Astrocyte of the hippocampus (primary cell): ENCODE measurements at regions not wholly inside any gene's neighbourhood (a gene's known extent, or its start where the extent isn't known, plus 50 kb on each side); places are given as distances from the start of the nearest gene placed in this dataset.
A peak's percentile ranks its signal among the peaks of the same experiment; 100 is the strongest.

ENCODE experiments used
- DNase-seq: peaks from one replicate; pipeline ENCODE4 v3.0.0; 2011; ENCODE audit warnings: low read depth, low spot score

DNA sequence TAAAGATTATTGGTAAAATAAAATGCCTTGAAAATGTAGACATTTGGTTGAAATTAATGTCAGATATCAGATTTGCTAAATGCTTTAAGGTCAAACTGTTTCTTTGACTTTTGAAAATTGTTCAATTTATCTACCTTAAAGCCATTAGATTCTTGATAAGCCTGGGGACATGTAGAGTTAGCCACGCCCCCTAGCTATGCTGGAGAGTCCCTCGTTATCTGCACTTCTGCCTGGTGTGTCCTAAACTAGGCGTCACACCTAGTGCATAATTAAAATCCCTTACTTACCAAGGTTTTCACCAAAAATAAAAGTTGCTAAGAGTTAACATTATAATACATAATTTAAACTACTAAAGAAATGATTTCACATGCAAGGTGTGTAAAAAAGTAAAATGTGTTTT is 79.5 kb downstream of the EGLN3 start:
- DNase-seq: no peak

DNA sequence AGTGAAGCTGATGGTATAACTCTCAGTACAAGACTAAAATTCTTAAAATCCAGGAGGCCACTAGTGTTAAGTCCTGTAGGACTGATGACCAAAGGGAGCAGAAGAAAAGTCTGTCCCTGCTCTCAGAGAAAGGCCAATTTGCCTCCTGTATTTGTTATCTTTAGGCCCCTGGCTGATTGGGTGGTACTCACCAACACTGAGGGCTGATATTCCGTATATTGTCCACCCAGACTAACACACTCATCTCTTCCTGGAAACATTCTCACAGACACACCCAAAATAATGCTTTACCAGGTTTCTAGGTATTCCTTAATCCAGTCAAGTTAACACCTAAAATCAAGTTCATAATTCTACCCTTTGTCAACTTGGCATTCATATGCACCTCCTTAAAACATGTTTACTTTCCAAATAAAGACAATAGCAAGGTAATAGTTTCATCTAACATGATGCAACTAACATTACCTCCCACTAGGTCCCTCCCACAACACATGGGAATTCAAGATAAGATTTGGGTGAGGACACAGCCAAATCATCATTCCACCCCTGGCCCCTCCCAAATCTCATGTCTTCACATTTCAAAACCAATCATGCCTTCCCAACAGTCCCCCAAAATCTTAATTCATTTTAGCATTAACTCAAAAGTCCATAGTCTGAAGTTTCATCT is 84.3 kb downstream of the EGLN3 start:
- no peak for DNase-seq

DNA sequence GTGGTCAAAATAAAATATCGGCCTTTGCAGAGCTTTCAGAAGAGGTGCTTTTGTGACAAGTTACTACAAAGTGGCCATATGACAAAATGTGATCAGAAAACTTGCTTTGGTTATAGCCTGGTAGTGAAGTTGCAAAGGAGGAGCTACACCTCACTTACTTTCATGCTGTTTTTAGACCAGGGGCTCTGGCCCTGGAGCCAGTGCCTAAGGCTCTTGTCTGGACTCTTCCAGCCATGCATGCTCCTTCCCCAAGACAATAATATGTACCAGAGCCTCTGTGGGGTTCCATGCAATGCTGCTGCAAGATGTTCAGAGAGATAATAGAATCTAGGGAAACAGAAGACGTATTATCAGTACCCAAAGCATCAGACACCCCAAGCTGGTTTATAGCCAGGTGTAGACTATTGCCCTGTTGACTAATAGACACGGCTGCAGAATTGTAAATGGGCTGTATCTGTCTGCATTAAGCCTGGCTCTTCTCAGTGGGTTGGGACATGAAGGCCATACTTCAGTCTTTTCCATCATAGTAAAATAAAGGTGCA is 88.5 kb downstream of the EGLN3 start:
- no peak for DNase-seq

DNA sequence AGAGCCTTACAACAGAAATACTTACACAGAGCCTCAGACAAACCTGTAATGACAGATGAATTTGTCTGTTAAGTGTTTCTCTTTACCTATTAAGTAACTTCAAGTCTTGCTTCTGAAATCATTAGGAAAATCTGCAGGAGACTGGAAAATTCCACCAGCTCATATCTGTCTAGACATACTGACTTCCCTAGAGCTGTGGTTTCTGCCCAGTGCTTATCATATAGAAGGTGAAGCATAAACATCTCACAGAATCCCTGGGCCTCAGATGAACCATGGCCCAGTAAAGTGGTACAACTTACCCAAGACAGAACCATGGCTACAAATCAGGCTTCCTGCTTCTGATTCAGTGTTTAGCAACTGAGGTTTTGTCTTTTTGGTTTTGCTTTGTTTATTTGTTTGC is 91.6 kb downstream of the EGLN3 start:
- DNase-seq: peak; percentile 24

DNA sequence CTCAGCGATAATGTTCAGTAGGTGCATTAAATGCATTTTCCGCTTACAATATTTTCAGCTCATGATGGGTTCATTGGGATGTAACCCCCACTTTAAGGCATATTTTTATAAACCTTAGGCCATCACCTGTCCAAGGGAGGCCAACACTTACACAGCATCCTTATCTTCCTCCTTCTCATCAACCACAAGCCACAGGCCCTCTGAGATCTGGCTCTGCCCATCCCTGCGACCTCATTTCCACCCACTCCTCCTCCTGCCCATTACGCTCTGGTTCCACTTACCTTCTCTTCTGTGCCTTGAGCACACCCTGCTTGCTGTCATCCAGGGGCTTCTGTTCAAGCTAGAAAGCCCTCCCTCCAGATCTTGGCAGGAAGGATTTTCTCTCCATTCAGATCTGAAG is 93.2 kb downstream of the EGLN3 start:
- no peak for DNase-seq

DNA sequence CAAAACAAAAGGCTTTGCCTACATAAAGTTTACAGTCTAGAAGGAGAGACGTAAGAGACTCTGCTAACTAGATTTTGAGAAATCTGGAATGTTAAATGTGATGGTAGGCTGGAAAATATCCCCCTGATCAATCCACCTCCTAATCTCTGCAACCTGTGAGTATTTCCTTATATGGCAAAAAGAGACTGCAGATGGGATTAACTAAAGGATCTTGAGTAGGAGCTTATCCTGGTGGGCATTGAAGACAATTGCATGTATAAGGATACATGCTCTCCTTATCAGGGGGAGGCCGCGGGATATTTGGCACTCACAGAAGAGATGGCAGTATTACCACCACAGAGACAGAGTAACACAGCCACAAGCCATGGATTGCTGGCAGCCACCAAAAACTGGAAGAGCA is 95.2 kb downstream of the EGLN3 start:
- DNase-seq: no peak
